GM12873 (cell line): ENCODE measurements at regions not wholly inside any gene's neighbourhood (a gene's known extent, or its start where the extent isn't known, plus 50 kb on each side); places are given as distances from the start of the nearest gene placed in this dataset.

Experiments
- CTCF ChIP-seq: IDR thresholded peaks from 2 replicates; pipeline ENCODE4 v1.5.1; 2012; ENCODE audit warnings: low read depth, mild to moderate bottlenecking, moderate library complexity, low read length, control low read depth; ENCODE audit not compliant: insufficient read depth; ENCODE audit errors: missing control alignments

- TF ChIP-seq CTCF: no peak
Measured at GRCh38 chr3:13237776-13238490, 164.7 kb upstream of the IQSEC1 start.

GRCh38 chr3:13236557-13237173 is 163.4 kb upstream of the IQSEC1 start:
- TF ChIP-seq CTCF: no peak

- TF ChIP-seq CTCF: no peak
Measured at GRCh38 chr3:13235897-13236296, 162.7 kb upstream of the IQSEC1 start.

GRCh38 chr3:13235079-13235478 is 161.8 kb upstream of the IQSEC1 start:
- TF ChIP-seq CTCF: no peak

GRCh38 chr3:13234666-13235065 is 161.4 kb upstream of the IQSEC1 start:
- TF ChIP-seq CTCF: no peak

GRCh38 chr3:13233487-13234485 is 160.6 kb upstream of the IQSEC1 start:
- no peak for TF ChIP-seq CTCF
